ENCODE measurements at regions not wholly inside any gene's neighbourhood (a gene's known extent, or its start where the extent isn't known, plus 50 kb on each side); places are given as distances from the start of the nearest gene placed in this dataset.

DNA sequence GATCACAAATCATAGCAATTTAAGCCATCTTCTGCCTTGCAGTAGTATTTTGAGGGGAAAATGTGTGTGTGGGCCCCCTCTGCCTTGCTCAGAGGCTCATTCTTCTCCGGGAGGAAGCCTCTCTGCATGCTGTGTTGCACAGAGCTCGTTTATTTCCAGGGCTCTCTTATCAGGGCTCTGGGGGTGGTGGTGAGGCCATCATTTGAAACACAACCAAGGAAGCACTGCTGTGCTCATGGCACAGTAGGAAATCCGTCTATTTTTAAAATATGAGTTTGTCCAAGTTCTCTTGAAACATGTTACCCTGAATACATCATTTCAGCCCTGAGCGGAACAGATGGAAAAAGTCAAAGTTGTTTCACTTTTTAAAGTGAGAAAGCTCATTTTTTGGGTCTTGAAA is 369.0 kb upstream of the CFAP20DC start:
- Histone ChIP-seq H3K4me3 (ENCODE audit: low read depth in 1 of 3, low read length in 3 of 3) (no peak overlapping the region), H3K4me1 (ENCODE audit: control insufficient read depth in 3 of 3, insufficient read depth in 2 of 3, low read depth in 1 of 3, low read length in 2 of 3) (no peaks in the 10 kb centered on the region), H3K9me3 (ENCODE audit: control insufficient read depth in 2 of 2, insufficient read depth in 1 of 2, low read depth in 1 of 2, low read length in 1 of 2) (no peaks in the 10 kb centered on the region), H3K27me3 (ENCODE audit: control insufficient read depth in 3 of 3, insufficient read depth in 3 of 3, low read length in 3 of 3) (no peaks in the 10 kb centered on the region), H3K27ac (ENCODE audit: low read depth in 1 of 3, low read length in 2 of 3) (no peak overlapping the region), H3K36me3 (ENCODE audit: control insufficient read depth in 3 of 3, insufficient read depth in 2 of 3, low read depth in 1 of 3, low read length in 3 of 3) (no peaks in the 10 kb centered on the region)
- no peak for DNase-seq
- 46 to 53% (median 52%) methylated on average over 4 of the region's 4 CpGs for WGBS, 3 donors
- FAIRE-seq: no peak

DNA sequence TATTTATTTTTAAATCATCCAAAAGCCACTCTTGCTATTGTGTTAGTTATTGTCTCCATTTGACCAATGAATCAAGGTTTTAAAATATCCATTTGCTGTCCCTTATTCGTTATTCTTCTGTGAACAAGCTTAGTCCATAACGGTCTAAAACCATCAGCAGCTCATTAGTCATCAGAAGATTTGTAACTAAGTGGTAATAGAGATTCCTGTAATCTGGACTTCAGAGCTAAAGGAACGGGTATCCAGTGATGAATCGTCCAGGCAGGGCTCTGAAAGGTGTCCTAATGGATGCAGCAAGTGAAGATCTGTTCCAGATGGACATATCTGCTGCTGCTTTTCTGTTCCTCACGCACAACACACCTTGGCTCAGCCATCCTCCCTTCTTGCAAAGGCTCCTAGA is 362.7 kb upstream of the CFAP20DC start:
- WGBS, 3 donors: 75 to 82% (median 75%) methylated on average over 5 of the region's 5 CpGs
- no peak for FAIRE-seq
- H3K4me1 ChIP-seq (ENCODE audit: control insufficient read depth in 3 of 3, insufficient read depth in 2 of 3, low read depth in 1 of 3, low read length in 2 of 3): no peaks in the 10 kb centered on the region

DNA sequence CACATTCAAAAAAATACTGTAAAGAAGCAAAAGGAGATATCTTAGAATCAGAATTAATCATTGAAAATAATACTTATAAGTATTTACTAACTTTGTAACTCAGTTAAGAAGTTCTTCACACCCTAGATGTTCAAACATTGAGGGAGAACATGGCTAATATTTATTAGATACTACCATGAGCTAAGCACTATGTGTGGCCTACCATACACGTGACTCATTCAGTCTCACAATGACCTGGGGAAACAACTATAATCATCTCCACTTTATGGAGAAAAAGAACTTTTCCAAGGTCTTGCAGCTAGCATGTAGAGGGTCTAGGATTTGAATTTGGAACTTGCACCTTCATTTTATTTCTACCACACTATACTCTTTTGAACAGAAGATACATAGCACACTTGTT is 361.9 kb upstream of the CFAP20DC start:
- H3K27me3 ChIP-seq (ENCODE audit: control insufficient read depth in 3 of 3, insufficient read depth in 3 of 3, low read length in 3 of 3): peaks cover 0 to 2% (median 0%) of the 10 kb centered on the region in 3 donors
- FAIRE-seq (no peak), DNase-seq (no peak)
- 71 to 86% (median 74%) methylated on average over 1 of the region's 1 CpG for WGBS, 3 donors
- H3K36me3 ChIP-seq (ENCODE audit: control insufficient read depth in 3 of 3, insufficient read depth in 2 of 3, low read depth in 1 of 3, low read length in 3 of 3): no peaks in the 10 kb centered on the region
- H3K4me1 ChIP-seq (ENCODE audit: control insufficient read depth in 3 of 3, insufficient read depth in 2 of 3, low read depth in 1 of 3, low read length in 2 of 3): no peaks in the 10 kb centered on the region
- no peaks in the 10 kb centered on the region for H3K9me3 ChIP-seq (ENCODE audit: control insufficient read depth in 2 of 2, insufficient read depth in 1 of 2, low read depth in 1 of 2, low read length in 1 of 2)
- no peak overlapping the region for H3K4me3 ChIP-seq (ENCODE audit: low read depth in 1 of 3, low read length in 3 of 3)
- H3K27ac ChIP-seq (ENCODE audit: low read depth in 1 of 3, low read length in 2 of 3): no peak overlapping the region

More for the DNA sequence above, 362.7 kb upstream of the CFAP20DC start:
- peaks cover 0 to 2% (median 0%) of the 10 kb centered on the region in 3 donors for H3K27me3 ChIP-seq (ENCODE audit: control insufficient read depth in 3 of 3, insufficient read depth in 3 of 3, low read length in 3 of 3)
- H3K27ac ChIP-seq (ENCODE audit: low read depth in 1 of 3, low read length in 2 of 3): no peak overlapping the region
- no peak overlapping the region for H3K4me3 ChIP-seq (ENCODE audit: low read depth in 1 of 3, low read length in 3 of 3)
- no peaks in the 10 kb centered on the region for H3K9me3 ChIP-seq (ENCODE audit: control insufficient read depth in 2 of 2, insufficient read depth in 1 of 2, low read depth in 1 of 2, low read length in 1 of 2)
- DNase-seq: no peak
- H3K36me3 ChIP-seq (ENCODE audit: control insufficient read depth in 3 of 3, insufficient read depth in 2 of 3, low read depth in 1 of 3, low read length in 3 of 3): no peaks in the 10 kb centered on the region

DNA sequence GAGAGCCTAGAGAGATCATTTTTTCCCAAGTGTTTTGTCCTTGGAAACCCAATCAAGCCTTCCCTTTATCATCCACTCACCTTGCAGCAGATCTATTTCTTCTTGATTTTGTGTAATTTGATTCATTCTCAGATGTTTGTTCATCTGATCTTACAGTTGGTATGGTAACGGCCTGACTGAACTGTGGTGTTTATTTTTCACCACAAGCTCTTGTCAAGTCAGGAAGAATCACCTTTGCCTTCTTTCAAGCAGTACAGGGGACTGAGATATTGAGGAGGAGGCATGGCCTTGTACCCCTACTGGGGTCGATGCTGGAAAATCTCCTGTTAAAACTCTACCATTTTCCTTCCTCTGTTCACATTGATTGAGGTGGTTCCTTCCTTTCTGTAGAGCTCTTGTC is 361.4 kb upstream of the CFAP20DC start:
- no peak for FAIRE-seq

DNA sequence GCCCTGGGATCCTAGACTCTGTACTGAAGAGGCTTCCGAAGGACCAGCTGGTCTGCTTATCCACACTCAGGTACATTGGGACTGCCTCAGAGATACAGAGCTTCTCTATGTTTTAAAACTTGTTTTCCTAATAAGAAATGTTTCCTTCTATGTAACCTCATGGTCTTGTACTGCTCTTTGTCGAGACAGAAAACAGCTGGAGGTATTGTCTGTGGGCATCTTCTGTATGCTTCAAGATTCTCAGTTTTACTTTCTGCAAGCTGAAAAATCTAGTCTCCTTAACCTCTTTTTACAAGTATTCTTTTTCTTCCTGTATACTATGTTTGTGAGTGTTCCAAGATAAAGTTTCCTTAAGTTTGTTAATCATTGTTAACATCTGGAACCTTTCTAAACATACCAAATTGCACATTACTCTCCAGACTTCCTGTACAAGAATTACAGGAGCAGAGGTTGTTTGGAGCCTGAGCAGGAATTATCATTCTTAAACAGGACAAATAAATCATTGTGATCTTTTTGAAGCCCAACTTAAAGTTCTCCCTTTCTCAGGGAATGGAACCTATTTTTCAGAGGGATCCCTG is 358.3 kb upstream of the CFAP20DC start:
- DNase-seq: no peak
- 63 to 79% (median 67%) methylated on average over 2 of the region's 2 CpGs for WGBS, 3 donors
- no peak for FAIRE-seq

More for the DNA sequence above, 361.4 kb upstream of the CFAP20DC start:
- WGBS, 3 donors: 46 to 63% (median 50%) methylated on average over 2 of the region's 2 CpGs
- H3K27me3 ChIP-seq (ENCODE audit: control insufficient read depth in 3 of 3, insufficient read depth in 3 of 3, low read length in 3 of 3): peaks cover 0 to 2% (median 0%) of the 10 kb centered on the region in 3 donors
- H3K9me3 ChIP-seq (ENCODE audit: control insufficient read depth in 2 of 2, insufficient read depth in 1 of 2, low read depth in 1 of 2, low read length in 1 of 2): no peaks in the 10 kb centered on the region
- no peaks in the 10 kb centered on the region for H3K36me3 ChIP-seq (ENCODE audit: control insufficient read depth in 3 of 3, insufficient read depth in 2 of 3, low read depth in 1 of 3, low read length in 3 of 3)
- no peak for DNase-seq
- H3K4me1 ChIP-seq (ENCODE audit: control insufficient read depth in 3 of 3, insufficient read depth in 2 of 3, low read depth in 1 of 3, low read length in 2 of 3): no peaks in the 10 kb centered on the region
- H3K27ac ChIP-seq (ENCODE audit: low read depth in 1 of 3, low read length in 2 of 3): no peak overlapping the region
- H3K4me3 ChIP-seq (ENCODE audit: low read depth in 1 of 3, low read length in 3 of 3): no peak overlapping the region

DNA sequence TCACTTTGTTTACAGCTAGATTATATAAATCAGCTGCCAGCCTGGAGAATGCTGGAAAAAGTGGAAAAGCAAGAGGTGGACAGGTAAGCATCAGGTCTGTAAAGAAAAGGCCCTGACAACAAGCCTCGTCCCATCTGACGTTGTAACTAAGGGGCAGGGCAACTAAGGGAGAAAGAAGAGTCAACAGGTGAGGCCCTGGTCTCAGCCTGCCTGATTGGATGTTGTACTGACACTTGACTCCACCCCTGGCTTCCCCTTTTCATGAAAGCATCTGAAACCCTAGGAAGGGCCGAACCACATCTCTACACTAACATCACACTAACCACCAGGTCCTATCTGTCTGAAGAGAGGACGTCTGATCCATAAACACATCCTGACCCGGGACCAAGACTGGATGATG is 357.6 kb upstream of the CFAP20DC start:
- Histone ChIP-seq H3K27me3 (ENCODE audit: control insufficient read depth in 3 of 3, insufficient read depth in 3 of 3, low read length in 3 of 3) (no peaks in the 10 kb centered on the region), H3K4me1 (ENCODE audit: control insufficient read depth in 3 of 3, insufficient read depth in 2 of 3, low read depth in 1 of 3, low read length in 2 of 3) (no peaks in the 10 kb centered on the region), H3K4me3 (ENCODE audit: low read depth in 1 of 3, low read length in 3 of 3) (no peak overlapping the region), H3K27ac (ENCODE audit: low read depth in 1 of 3, low read length in 2 of 3) (no peak overlapping the region), H3K9me3 (ENCODE audit: control insufficient read depth in 2 of 2, insufficient read depth in 1 of 2, low read depth in 1 of 2, low read length in 1 of 2) (no peaks in the 10 kb centered on the region), H3K36me3 (ENCODE audit: control insufficient read depth in 3 of 3, insufficient read depth in 2 of 3, low read depth in 1 of 3, low read length in 3 of 3) (no peaks in the 10 kb centered on the region)
- no peak for DNase-seq
- no peak for FAIRE-seq
- WGBS, 3 donors: 71 to 82% (median 78%) methylated on average over 5 of the region's 5 CpGs

More for the DNA sequence above, 358.3 kb upstream of the CFAP20DC start:
- Histone ChIP-seq H3K4me1 (ENCODE audit: control insufficient read depth in 3 of 3, insufficient read depth in 2 of 3, low read depth in 1 of 3, low read length in 2 of 3) (no peaks in the 10 kb centered on the region), H3K27ac (ENCODE audit: low read depth in 1 of 3, low read length in 2 of 3) (no peak overlapping the region), H3K36me3 (ENCODE audit: control insufficient read depth in 3 of 3, insufficient read depth in 2 of 3, low read depth in 1 of 3, low read length in 3 of 3) (no peaks in the 10 kb centered on the region), H3K4me3 (ENCODE audit: low read depth in 1 of 3, low read length in 3 of 3) (no peak overlapping the region), H3K9me3 (ENCODE audit: control insufficient read depth in 2 of 2, insufficient read depth in 1 of 2, low read depth in 1 of 2, low read length in 1 of 2) (no peaks in the 10 kb centered on the region), H3K27me3 (ENCODE audit: control insufficient read depth in 3 of 3, insufficient read depth in 3 of 3, low read length in 3 of 3) (peaks cover 0 to 2% (median 0%) of the 10 kb centered on the region in 3 donors)

DNA sequence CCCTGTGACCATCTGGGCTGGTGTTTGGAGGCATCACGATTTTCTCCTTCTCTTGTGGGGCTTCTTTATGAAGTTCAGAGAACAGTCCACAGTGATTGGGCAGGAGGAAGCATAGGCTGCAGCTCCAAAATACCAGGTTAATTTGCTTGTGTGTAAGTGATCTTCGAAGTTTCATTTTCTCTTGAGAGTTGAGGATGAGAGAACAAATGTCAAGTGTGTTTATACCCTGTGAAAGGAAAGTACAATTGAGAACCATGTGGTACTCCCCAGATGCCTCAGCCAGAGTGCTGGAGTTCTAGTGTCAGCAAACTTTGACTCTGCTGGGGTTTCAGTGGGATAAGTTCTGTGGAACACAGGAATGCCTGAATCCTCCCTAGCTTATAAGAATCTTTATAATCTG is 357.1 kb upstream of the CFAP20DC start:
- DNase-seq: no peak
- no peak for FAIRE-seq
- no peaks in the 10 kb centered on the region for H3K9me3 ChIP-seq (ENCODE audit: control insufficient read depth in 2 of 2, insufficient read depth in 1 of 2, low read depth in 1 of 2, low read length in 1 of 2)
- H3K4me3 ChIP-seq (ENCODE audit: low read depth in 1 of 3, low read length in 3 of 3): no peak overlapping the region
- H3K4me1 ChIP-seq (ENCODE audit: control insufficient read depth in 3 of 3, insufficient read depth in 2 of 3, low read depth in 1 of 3, low read length in 2 of 3): no peaks in the 10 kb centered on the region
- peak overlapping the region in 1 of 3 donors; percentile 64 for H3K27ac ChIP-seq (ENCODE audit: low read depth in 1 of 3, low read length in 2 of 3)
- WGBS, 3 donors: 49 to 68% (median 59%) methylated on average over 2 of the region's 2 CpGs
- no peaks in the 10 kb centered on the region for H3K27me3 ChIP-seq (ENCODE audit: control insufficient read depth in 3 of 3, insufficient read depth in 3 of 3, low read length in 3 of 3)
- H3K36me3 ChIP-seq (ENCODE audit: control insufficient read depth in 3 of 3, insufficient read depth in 2 of 3, low read depth in 1 of 3, low read length in 3 of 3): no peaks in the 10 kb centered on the region

DNA sequence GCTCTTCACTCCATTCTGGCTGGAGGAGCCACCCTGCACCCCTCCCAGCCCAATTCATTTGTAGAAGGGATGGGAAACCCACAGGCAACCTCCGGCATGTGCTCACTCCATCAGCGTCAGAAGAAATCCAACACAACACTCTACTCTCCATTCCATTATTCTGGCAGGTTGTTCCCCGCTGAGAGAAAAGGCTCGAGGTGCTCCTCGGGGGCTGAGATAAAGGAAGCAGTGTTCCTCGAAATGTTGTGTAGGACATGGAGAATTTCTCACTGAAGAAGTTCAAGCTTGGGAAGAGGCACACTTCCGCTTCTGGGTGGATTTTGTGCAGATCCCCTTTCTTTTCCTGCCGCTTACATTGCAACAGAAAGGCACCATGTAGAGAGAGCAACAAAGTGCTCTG is 355.0 kb upstream of the CFAP20DC start:
- no peaks in the 10 kb centered on the region for H3K36me3 ChIP-seq (ENCODE audit: control insufficient read depth in 3 of 3, insufficient read depth in 2 of 3, low read depth in 1 of 3, low read length in 3 of 3)
- no peak overlapping the region for H3K4me3 ChIP-seq (ENCODE audit: low read depth in 1 of 3, low read length in 3 of 3)
- H3K27ac ChIP-seq (ENCODE audit: low read depth in 1 of 3, low read length in 2 of 3): no peak overlapping the region
- DNase-seq (no peak), FAIRE-seq (no peak)
- no peaks in the 10 kb centered on the region for H3K9me3 ChIP-seq (ENCODE audit: control insufficient read depth in 2 of 2, insufficient read depth in 1 of 2, low read depth in 1 of 2, low read length in 1 of 2)
- no peaks in the 10 kb centered on the region for H3K4me1 ChIP-seq (ENCODE audit: control insufficient read depth in 3 of 3, insufficient read depth in 2 of 3, low read depth in 1 of 3, low read length in 2 of 3)
- WGBS, 3 donors: 79 to 88% (median 83%) methylated on average over 8 of the region's 8 CpGs
- no peaks in the 10 kb centered on the region for H3K27me3 ChIP-seq (ENCODE audit: control insufficient read depth in 3 of 3, insufficient read depth in 3 of 3, low read length in 3 of 3)

DNA sequence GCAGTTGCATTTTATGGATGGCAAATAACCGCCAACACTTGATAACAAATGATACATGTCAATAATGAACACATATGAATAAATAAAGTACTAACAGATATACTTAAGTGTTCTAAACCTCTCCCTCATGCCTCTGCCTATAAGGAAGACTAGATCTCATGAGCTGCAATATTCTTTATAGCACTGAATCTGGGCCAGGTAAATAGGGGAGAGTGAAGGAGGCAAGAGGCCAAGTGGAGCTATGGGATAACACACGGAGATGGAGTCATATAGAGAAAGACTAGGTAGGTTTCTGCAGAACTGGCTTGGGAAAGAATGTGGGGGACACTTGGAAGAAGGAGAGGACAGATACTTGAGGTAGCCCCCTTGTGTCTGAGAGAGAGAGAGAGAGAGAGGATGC is 354.2 kb upstream of the CFAP20DC start:
- no peaks in the 10 kb centered on the region for H3K27me3 ChIP-seq (ENCODE audit: control insufficient read depth in 3 of 3, insufficient read depth in 3 of 3, low read length in 3 of 3)
- H3K27ac ChIP-seq (ENCODE audit: low read depth in 1 of 3, low read length in 2 of 3): no peak overlapping the region
- 44 to 79% (median 44%) methylated on average over 2 of the region's 2 CpGs for WGBS, 3 donors
- H3K4me1 ChIP-seq (ENCODE audit: control insufficient read depth in 3 of 3, insufficient read depth in 2 of 3, low read depth in 1 of 3, low read length in 2 of 3): no peaks in the 10 kb centered on the region
- no peak for DNase-seq
- no peak for FAIRE-seq
- no peaks in the 10 kb centered on the region for H3K36me3 ChIP-seq (ENCODE audit: control insufficient read depth in 3 of 3, insufficient read depth in 2 of 3, low read depth in 1 of 3, low read length in 3 of 3)
- no peak overlapping the region for H3K4me3 ChIP-seq (ENCODE audit: low read depth in 1 of 3, low read length in 3 of 3)
- H3K9me3 ChIP-seq (ENCODE audit: control insufficient read depth in 2 of 2, insufficient read depth in 1 of 2, low read depth in 1 of 2, low read length in 1 of 2): no peaks in the 10 kb centered on the region

All from small intestine (tissue), 7 donors.